BE2C (cell line): ENCODE measurements at regions not wholly inside any gene's neighbourhood (a gene's known extent, or its start where the extent isn't known, plus 50 kb on each side); places are given as distances from the start of the nearest gene placed in this dataset.

ENCODE experiments used
- DNase-seq: peaks from one replicate; pipeline ENCODE4 v3.0.0-alpha.2; 2020
- H3K27me3 ChIP-seq: fragments of 250-450 bp; sonication (Bioruptor Pico); 2 replicates; pipeline ENCODE4 v1.5.1; 2020; ENCODE audit warnings: mild to moderate bottlenecking
- H3K36me3 ChIP-seq: fragments of 250-450 bp; sonication (Bioruptor Pico); 2 replicates; pipeline ENCODE4 v1.5.1; 2020; ENCODE audit warnings: mild to moderate bottlenecking
- H3K4me1 ChIP-seq: fragments of 250-450 bp; sonication (Bioruptor Pico); 2 replicates; pipeline ENCODE4 v1.5.1; 2020
- H3K4me3 ChIP-seq: 2 replicates; pipeline ENCODE4 v1.5.1; 2011; ENCODE audit warnings: low read depth, low read length
- H3K9me3 ChIP-seq: fragments of 250-450 bp; sonication (Bioruptor Pico); 2 replicates; pipeline ENCODE4 v1.5.1; 2020
- CTCF ChIP-seq: IDR thresholded peaks from 2 replicates; pipeline ENCODE4 v1.5.1; 2012; ENCODE audit warnings: mild to moderate bottlenecking, low read depth, low read length

GRCh38 chr10:2121315-2121714, 384.0 kb upstream of the ADARB2 start:
- TF ChIP-seq CTCF: no peak
- Histone ChIP-seq H3K4me1 (no peaks in the 10 kb centered on the region), H3K9me3 (no peaks in the 10 kb centered on the region), H3K27me3 (no peaks in the 10 kb centered on the region), H3K36me3 (no peaks in the 10 kb centered on the region), H3K4me3 (no peak overlapping the region)
- DNase-seq: no peak

- no peaks in the 10 kb centered on the region for H3K9me3 ChIP-seq
- TF ChIP-seq CTCF: no peak
- H3K27me3 ChIP-seq: no peaks in the 10 kb centered on the region
- no peak for DNase-seq
- no peaks in the 10 kb centered on the region for H3K4me1 ChIP-seq
- no peak overlapping the region for H3K4me3 ChIP-seq
- H3K36me3 ChIP-seq: no peaks in the 10 kb centered on the region
Observed at GRCh38 chr10:2120746-2121145, 383.4 kb upstream of the ADARB2 start.

- Histone ChIP-seq H3K9me3 (no peaks in the 10 kb centered on the region), H3K27me3 (no peaks in the 10 kb centered on the region), H3K36me3 (no peaks in the 10 kb centered on the region), H3K4me3 (no peak overlapping the region), H3K4me1 (no peaks in the 10 kb centered on the region)
- no peak for TF ChIP-seq CTCF
- DNase-seq: no peak
Observed at GRCh38 chr10:2119316-2119715, 382.0 kb upstream of the ADARB2 start.

GRCh38 chr10:2118201-2118600, 380.9 kb upstream of the ADARB2 start:
- Histone ChIP-seq H3K4me1 (no peaks in the 10 kb centered on the region), H3K9me3 (no peaks in the 10 kb centered on the region), H3K36me3 (no peaks in the 10 kb centered on the region), H3K27me3 (no peaks in the 10 kb centered on the region), H3K4me3 (no peak overlapping the region)
- no peak for DNase-seq
- no peak for TF ChIP-seq CTCF

- Histone ChIP-seq H3K36me3 (no peaks in the 10 kb centered on the region), H3K4me3 (no peak overlapping the region), H3K4me1 (no peaks in the 10 kb centered on the region), H3K9me3 (no peaks in the 10 kb centered on the region), H3K27me3 (no peaks in the 10 kb centered on the region)
- no peak for TF ChIP-seq CTCF
- no peak for DNase-seq
Observed at GRCh38 chr10:2117641-2118040, 380.3 kb upstream of the ADARB2 start.

- no peak for TF ChIP-seq CTCF
- Histone ChIP-seq H3K36me3 (no peaks in the 10 kb centered on the region), H3K4me1 (no peaks in the 10 kb centered on the region), H3K4me3 (no peak overlapping the region), H3K27me3 (no peaks in the 10 kb centered on the region), H3K9me3 (no peaks in the 10 kb centered on the region)
- no peak for DNase-seq
Observed at GRCh38 chr10:2111965-2112364, 374.6 kb upstream of the ADARB2 start.
